AG09309 (cell line): ENCODE measurements at regions not wholly inside any gene's neighbourhood (a gene's known extent, or its start where the extent isn't known, plus 50 kb on each side); places are given as distances from the start of the nearest gene placed in this dataset.

Experiments
- DNase-seq: peaks from one replicate; pipeline ENCODE4 v3.0.0-alpha.2; 2010; ENCODE audit warnings: low read depth
- H3K4me3 ChIP-seq: 2 replicates; pipeline ENCODE4 v1.5.1; 2011; ENCODE audit warnings: mild to moderate bottlenecking, low read depth, low read length, moderate library complexity; ENCODE audit not compliant: control insufficient read depth
- CTCF ChIP-seq: IDR thresholded peaks from 2 replicates; pipeline ENCODE4 v1.5.1; 2011; ENCODE audit warnings: mild to moderate bottlenecking, low read depth, low read length, inconsistent platforms; ENCODE audit not compliant: insufficient read depth, control insufficient read depth; ENCODE audit errors: missing control alignments

- H3K4me3 ChIP-seq = no peak overlapping the region
- DNase-seq = no peak
- no peak for TF ChIP-seq CTCF
These were observed 873.4 kb upstream of the ADAMTS5 start for GRCh38 chr21:27840262-27840661.

GRCh38 chr21:27839512-27840115 is 872.7 kb upstream of the ADAMTS5 start:
- H3K4me3 ChIP-seq = no peak overlapping the region
- no peak for DNase-seq
- TF ChIP-seq CTCF = no peak

- H3K4me3 ChIP-seq = no peak overlapping the region
- no peak for TF ChIP-seq CTCF
- DNase-seq = no peak
These were observed 871.7 kb upstream of the ADAMTS5 start for GRCh38 chr21:27838573-27838972.

- no peak for DNase-seq
- no peak for TF ChIP-seq CTCF
- H3K4me3 ChIP-seq = no peak overlapping the region
These were observed 871.0 kb upstream of the ADAMTS5 start for GRCh38 chr21:27837936-27838335.

- DNase-seq = no peak
- no peak for TF ChIP-seq CTCF
- no peak overlapping the region for H3K4me3 ChIP-seq
These were observed 866.4 kb upstream of the ADAMTS5 start for GRCh38 chr21:27833298-27833697.

GRCh38 chr21:27831816-27832569 is 865.1 kb upstream of the ADAMTS5 start:
- no peak for DNase-seq
- no peak overlapping the region for H3K4me3 ChIP-seq
- no peak for TF ChIP-seq CTCF
